ENCODE measurements at regions not wholly inside any gene's neighbourhood (a gene's known extent, or its start where the extent isn't known, plus 50 kb on each side); places are given as distances from the start of the nearest gene placed in this dataset.

DNA sequence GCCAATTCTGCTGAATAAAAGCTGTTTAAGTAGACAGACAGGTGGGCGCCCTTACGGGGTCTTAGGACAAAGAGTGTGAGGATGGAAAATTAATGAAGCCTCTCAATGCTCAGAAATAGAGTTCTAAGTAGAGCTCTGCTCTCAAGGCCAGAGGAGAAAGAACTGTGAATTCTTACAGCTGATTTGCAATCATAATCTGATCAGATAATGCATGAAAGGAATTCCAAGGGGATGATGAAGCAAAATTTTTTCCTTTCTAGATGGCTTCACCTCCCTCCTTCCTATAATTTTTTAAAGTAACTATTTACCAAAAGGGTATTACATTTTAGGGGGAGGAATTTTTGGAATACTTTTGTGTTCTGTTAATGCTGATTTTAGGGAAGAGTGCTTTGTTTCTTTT, 308.1 kb upstream of the HS3ST5 start:
- no peak overlapping the region for H3K4me3 ChIP-seq (ENCODE audit: low read depth in 2 of 2, low read length in 1 of 2)
- H3F3A ChIP-seq (replicated peaks; ENCODE audit: insufficient read depth) = no peaks in the 10 kb centered on the region
- no peaks in the 10 kb centered on the region for H4K20me1 ChIP-seq (ENCODE audit: insufficient read depth)
- H3K4me1 ChIP-seq (ENCODE audit: control insufficient read depth in 1 of 2, insufficient read depth in 2 of 2, low read depth in 1 of 2, low read length in 1 of 2) = no peaks in the 10 kb centered on the region
- 32% methylated on average over 2 of the region's 2 CpGs for WGBS (ENCODE audit: low lambda C conversion rate)
- no peak for DNase-seq
- no peak overlapping the region for H2AFZ ChIP-seq (ENCODE audit: low read depth)
- no peak overlapping the region for H3K4me2 ChIP-seq
- H3K79me2 ChIP-seq (ENCODE audit: insufficient read depth) = no peaks in the 10 kb centered on the region
- H3K36me3 ChIP-seq (replicated peaks in 1 of 2; ENCODE audit: control insufficient read depth in 1 of 2, insufficient read depth in 2 of 2, low read length in 1 of 2) = no peaks in the 10 kb centered on the region
- TF ChIP-seq ZBTB33 (IDR thresholded peaks at IDR 0.05; ENCODE audit: borderline replicate concordance, low read depth) (no peak), EZH2phosphoT487 (IDR thresholded peaks at IDR 0.05; ENCODE audit: borderline replicate concordance, low read depth) (no peak)
- H3K27ac ChIP-seq (ENCODE audit: low read depth in 2 of 2, low read length in 1 of 2) = no peak overlapping the region
- no peaks in the 10 kb centered on the region for H3K9me3 ChIP-seq
- no peaks in the 10 kb centered on the region for H3K9me2 ChIP-seq
- CTCF ChIA-PET = no interaction called here
- POLR2A ChIA-PET = no interaction called here
- H3K9ac ChIP-seq = no peak overlapping the region
- no peaks in the 10 kb centered on the region for H3K27me3 ChIP-seq (ENCODE audit: insufficient read depth)

DNA sequence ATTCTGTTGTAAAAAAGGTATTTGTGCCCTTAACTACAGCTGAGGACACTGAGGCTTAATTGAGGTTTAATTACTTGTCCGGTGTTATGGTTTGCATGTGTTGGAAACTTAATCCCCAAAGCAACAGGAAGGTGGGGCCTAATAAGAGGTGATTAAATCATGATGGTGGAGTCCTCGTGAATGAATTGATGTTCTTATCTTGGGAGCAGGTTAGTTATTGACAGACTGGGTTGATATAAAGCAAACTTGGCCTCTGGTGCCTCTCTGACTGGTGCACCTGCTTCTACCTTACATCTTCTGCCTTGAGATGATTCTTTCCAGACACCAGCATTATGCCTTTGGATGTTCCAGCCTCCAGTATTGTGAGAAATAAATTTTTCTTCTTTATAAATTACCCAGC, 306.5 kb upstream of the HS3ST5 start:
- CTCF ChIA-PET = no interaction called here
- POLR2A ChIA-PET = no interaction called here

More for the DNA sequence above, 306.5 kb upstream of the HS3ST5 start:
- Histone ChIP-seq H4K20me1 (ENCODE audit: insufficient read depth) (no peaks in the 10 kb centered on the region), H3K4me3 (ENCODE audit: low read depth in 2 of 2, low read length in 1 of 2) (no peak overlapping the region), H3F3A (replicated peaks; ENCODE audit: insufficient read depth) (no peaks in the 10 kb centered on the region), H3K27ac (ENCODE audit: low read depth in 2 of 2, low read length in 1 of 2) (no peak overlapping the region), H3K9ac (no peak overlapping the region), H3K79me2 (ENCODE audit: insufficient read depth) (no peaks in the 10 kb centered on the region), H3K27me3 (ENCODE audit: insufficient read depth) (no peaks in the 10 kb centered on the region), H3K4me2 (no peak overlapping the region), H3K36me3 (replicated peaks in 1 of 2; ENCODE audit: control insufficient read depth in 1 of 2, insufficient read depth in 2 of 2, low read length in 1 of 2) (no peaks in the 10 kb centered on the region), H3K9me3 (no peaks in the 10 kb centered on the region), H2AFZ (ENCODE audit: low read depth) (no peak overlapping the region), H3K4me1 (ENCODE audit: control insufficient read depth in 1 of 2, insufficient read depth in 2 of 2, low read depth in 1 of 2, low read length in 1 of 2) (no peaks in the 10 kb centered on the region), H3K9me2 (no peaks in the 10 kb centered on the region)
- WGBS (ENCODE audit: low lambda C conversion rate) = 31% methylated on average over 2 of the region's 2 CpGs
- no peak for TF ChIP-seq ZBTB33 (IDR thresholded peaks at IDR 0.05; ENCODE audit: borderline replicate concordance, low read depth)
- TF ChIP-seq, protein P1, sequence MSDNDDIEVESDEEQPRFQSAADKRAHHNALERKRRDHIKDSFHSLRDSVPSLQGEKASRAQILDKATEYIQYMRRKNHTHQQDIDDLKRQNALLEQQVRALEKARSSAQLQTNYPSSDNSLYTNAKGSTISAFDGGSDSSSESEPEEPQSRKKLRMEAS (IDR thresholded peaks at IDR 0.05; ENCODE audit: low read depth) = no peak
- no peak for TF ChIP-seq FOXM1 (IDR thresholded peaks at IDR 0.05; ENCODE audit: low read depth)
- TF ChIP-seq EP300 (IDR thresholded peaks at IDR 0.05; ENCODE audit: borderline replicate concordance in 1 of 2, low read depth in 1 of 2, low read length in 1 of 2) = no peak
- no peak for DNase-seq

Measured in SK-N-SH (cell line).